Fibroblast of skin of abdomen (primary cell): ENCODE measurements at regions not wholly inside any gene's neighbourhood (a gene's known extent, or its start where the extent isn't known, plus 50 kb on each side); places are given as distances from the start of the nearest gene placed in this dataset.
A peak's percentile ranks its signal among the peaks of the same experiment; 100 is the strongest.

Experiments used
- DNase-seq: peaks from one replicate; pipeline ENCODE4 v3.0.0-alpha.2; 2013

- DNase-seq: no peak
Measured at GRCh38 chr12:89089264-89089663, 263.0 kb downstream of the DUSP6 start.

- no peak for DNase-seq
Measured at GRCh38 chr12:89087876-89088275, 264.4 kb downstream of the DUSP6 start.

- DNase-seq: no peak
Measured at GRCh38 chr12:89087149-89087825, 265.0 kb downstream of the DUSP6 start.

GRCh38 chr12:89085421-89085820 lies 266.9 kb downstream of the DUSP6 start:
- no peak for DNase-seq

GRCh38 chr12:89084751-89085150 lies 267.6 kb downstream of the DUSP6 start:
- DNase-seq: peak; percentile 67

GRCh38 chr12:89083491-89083890 lies 268.8 kb downstream of the DUSP6 start:
- no peak for DNase-seq

GRCh38 chr12:89082370-89082753 lies 269.9 kb downstream of the DUSP6 start:
- DNase-seq: peak; percentile 33

- DNase-seq: no peak
Measured at GRCh38 chr12:89081719-89082369, 270.5 kb downstream of the DUSP6 start.

- peak; percentile 15 for DNase-seq
Measured at GRCh38 chr12:89080793-89081465, 271.4 kb downstream of the DUSP6 start.

- DNase-seq: peak; percentile 52
Measured at GRCh38 chr12:89075880-89076540, 276.3 kb downstream of the DUSP6 start.

- no peak for DNase-seq
Measured at GRCh38 chr12:89073659-89074058, 278.6 kb downstream of the DUSP6 start.

GRCh38 chr12:89073027-89073398 lies 279.3 kb downstream of the DUSP6 start:
- DNase-seq: peak; percentile 76

GRCh38 chr12:89072294-89073026 lies 279.8 kb downstream of the DUSP6 start:
- DNase-seq: no peak

GRCh38 chr12:89070603-89071002 lies 281.7 kb downstream of the DUSP6 start:
- DNase-seq: no peak

GRCh38 chr12:89069431-89069830 lies 282.9 kb downstream of the DUSP6 start:
- peak; percentile 44 for DNase-seq

- peak; percentile 87 for DNase-seq
Measured at GRCh38 chr12:89067421-89068187, 284.7 kb downstream of the DUSP6 start.

- DNase-seq: no peak
Measured at GRCh38 chr12:89064780-89065179, 287.5 kb downstream of the DUSP6 start.

- no peak for DNase-seq
Measured at GRCh38 chr12:89064151-89064550, 288.1 kb downstream of the DUSP6 start.

GRCh38 chr12:89062996-89063395 lies 289.3 kb downstream of the DUSP6 start:
- no peak for DNase-seq

GRCh38 chr12:89059721-89060541 lies 292.4 kb downstream of the DUSP6 start:
- DNase-seq: no peak

- DNase-seq: no peak
Measured at GRCh38 chr12:89059056-89059455, 293.2 kb downstream of the DUSP6 start.
